ENCODE measurements at regions not wholly inside any gene's neighbourhood (a gene's known extent, or its start where the extent isn't known, plus 50 kb on each side); places are given as distances from the start of the nearest gene placed in this dataset.

DNA sequence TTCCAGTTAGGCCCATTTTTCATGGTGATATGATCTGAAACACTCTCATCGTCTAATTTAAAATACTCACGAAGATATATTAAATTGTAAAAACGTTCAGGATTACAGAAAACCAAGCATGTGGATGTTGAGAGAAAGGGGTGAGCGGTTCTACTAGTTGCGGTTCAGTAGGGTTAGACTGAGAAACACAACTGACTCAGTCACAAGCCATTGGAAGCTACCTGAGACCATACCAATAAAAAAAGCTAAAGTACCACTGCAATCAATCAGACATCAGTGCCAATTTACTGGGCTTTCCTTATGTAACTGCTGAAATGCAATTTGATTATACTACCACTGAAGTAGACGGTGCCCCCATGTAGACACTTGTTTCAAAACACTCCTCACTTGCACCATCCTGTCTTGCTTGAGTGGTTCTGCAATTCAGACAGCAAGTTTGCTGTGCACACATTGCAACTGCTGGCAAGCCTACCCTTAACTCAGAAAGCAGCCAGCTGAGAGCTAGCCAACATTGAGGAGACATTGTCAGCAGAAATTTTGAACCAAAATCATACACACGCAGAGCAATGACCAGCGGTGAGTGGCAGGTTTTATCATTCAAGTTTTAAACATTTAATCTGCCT is 368.7 kb upstream of the ARHGEF26 start:
- H3K4me3 ChIP-seq (ENCODE audit: low read depth, low read length) = no peak overlapping the region
- no peak overlapping the region for H3K9ac ChIP-seq (ENCODE audit: low read depth, low read length)
- H3K27me3 ChIP-seq (ENCODE audit: control insufficient read depth, insufficient read depth, low read length) = no peaks in the 10 kb centered on the region
- no peaks in the 10 kb centered on the region for H3K36me3 ChIP-seq (ENCODE audit: control insufficient read depth, insufficient read depth, low read length)
- H3K9me3 ChIP-seq (ENCODE audit: control insufficient read depth, insufficient read depth, low read length) = no peaks in the 10 kb centered on the region
- no peaks in the 10 kb centered on the region for H3K4me1 ChIP-seq (ENCODE audit: control insufficient read depth, insufficient read depth, low read length)

DNA sequence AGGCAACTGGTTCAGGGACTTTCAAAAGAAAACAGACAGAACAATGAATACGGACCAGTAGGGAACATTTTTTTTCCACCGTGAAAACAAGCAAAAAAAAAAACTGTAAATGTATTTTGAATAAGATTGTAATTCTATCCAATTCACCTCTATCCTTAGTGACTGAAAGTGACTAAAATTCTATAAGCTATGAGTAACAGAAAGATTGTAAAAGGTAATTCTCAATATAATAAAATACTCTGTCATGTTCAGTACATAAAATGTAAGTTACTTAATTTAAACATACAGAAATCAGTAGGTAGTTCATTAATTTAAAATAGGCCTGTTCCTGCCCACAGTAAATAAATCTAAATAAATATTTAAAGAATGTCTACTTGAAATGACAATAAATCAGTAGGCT is 368.2 kb upstream of the ARHGEF26 start:
- no peaks in the 10 kb centered on the region for H3K9me3 ChIP-seq (ENCODE audit: control insufficient read depth, insufficient read depth, low read length)
- H3K27me3 ChIP-seq (ENCODE audit: control insufficient read depth, insufficient read depth, low read length) = no peaks in the 10 kb centered on the region
- no peaks in the 10 kb centered on the region for H3K4me1 ChIP-seq (ENCODE audit: control insufficient read depth, insufficient read depth, low read length)
- no peaks in the 10 kb centered on the region for H3K36me3 ChIP-seq (ENCODE audit: control insufficient read depth, insufficient read depth, low read length)
- no peak overlapping the region for H3K4me3 ChIP-seq (ENCODE audit: low read depth, low read length)
- H3K9ac ChIP-seq (ENCODE audit: low read depth, low read length) = no peak overlapping the region

DNA sequence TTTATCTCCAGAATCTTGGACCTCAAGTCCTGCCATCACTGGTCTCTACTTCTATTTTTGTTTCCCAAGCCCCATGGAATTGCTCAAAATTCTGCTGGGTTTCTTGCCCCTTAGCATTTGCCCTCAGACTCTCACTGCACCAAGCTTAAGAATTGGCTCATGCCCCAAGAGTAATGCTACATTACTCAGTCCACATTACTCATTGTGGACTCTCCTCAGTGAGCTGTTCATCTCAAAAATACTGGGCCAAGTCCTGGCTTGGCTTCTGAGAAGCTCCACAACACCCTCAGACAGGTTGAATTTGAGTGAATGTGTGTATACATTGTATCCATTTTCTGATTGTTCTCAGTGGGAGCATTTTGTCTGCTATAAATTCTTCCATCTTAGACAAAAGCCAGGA is 364.4 kb upstream of the ARHGEF26 start:
- no peaks in the 10 kb centered on the region for H3K27me3 ChIP-seq (ENCODE audit: control insufficient read depth, insufficient read depth, low read length)
- H3K4me1 ChIP-seq (ENCODE audit: control insufficient read depth, insufficient read depth, low read length) = no peaks in the 10 kb centered on the region
- H3K9ac ChIP-seq (ENCODE audit: low read depth, low read length) = no peak overlapping the region
- no peak overlapping the region for H3K4me3 ChIP-seq (ENCODE audit: low read depth, low read length)
- no peaks in the 10 kb centered on the region for H3K9me3 ChIP-seq (ENCODE audit: control insufficient read depth, insufficient read depth, low read length)
- H3K36me3 ChIP-seq (ENCODE audit: control insufficient read depth, insufficient read depth, low read length) = no peaks in the 10 kb centered on the region

DNA sequence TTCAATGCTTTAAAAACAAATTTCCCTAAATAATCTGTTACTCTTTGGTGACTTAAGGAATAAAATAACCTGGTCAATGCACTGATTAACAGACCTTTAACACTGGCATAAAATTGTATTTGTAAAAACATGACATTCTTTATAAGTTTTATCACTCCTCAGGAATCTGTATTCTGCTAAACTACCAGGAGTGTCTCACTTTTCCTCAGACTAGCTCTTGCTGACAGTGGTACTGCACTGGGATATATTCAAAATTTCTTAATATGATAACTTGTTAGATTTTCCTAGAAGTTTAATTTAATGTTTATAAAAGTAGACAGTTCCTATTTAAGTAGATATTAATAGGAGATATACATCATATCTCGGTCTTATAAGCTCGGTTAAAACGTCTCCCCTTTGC is 363.4 kb upstream of the ARHGEF26 start:
- no peaks in the 10 kb centered on the region for H3K4me1 ChIP-seq (ENCODE audit: control insufficient read depth, insufficient read depth, low read length)
- H3K27me3 ChIP-seq (ENCODE audit: control insufficient read depth, insufficient read depth, low read length) = no peaks in the 10 kb centered on the region
- H3K4me3 ChIP-seq (ENCODE audit: low read depth, low read length) = no peak overlapping the region
- H3K9me3 ChIP-seq (ENCODE audit: control insufficient read depth, insufficient read depth, low read length) = no peaks in the 10 kb centered on the region
- H3K9ac ChIP-seq (ENCODE audit: low read depth, low read length) = no peak overlapping the region
- no peaks in the 10 kb centered on the region for H3K36me3 ChIP-seq (ENCODE audit: control insufficient read depth, insufficient read depth, low read length)

DNA sequence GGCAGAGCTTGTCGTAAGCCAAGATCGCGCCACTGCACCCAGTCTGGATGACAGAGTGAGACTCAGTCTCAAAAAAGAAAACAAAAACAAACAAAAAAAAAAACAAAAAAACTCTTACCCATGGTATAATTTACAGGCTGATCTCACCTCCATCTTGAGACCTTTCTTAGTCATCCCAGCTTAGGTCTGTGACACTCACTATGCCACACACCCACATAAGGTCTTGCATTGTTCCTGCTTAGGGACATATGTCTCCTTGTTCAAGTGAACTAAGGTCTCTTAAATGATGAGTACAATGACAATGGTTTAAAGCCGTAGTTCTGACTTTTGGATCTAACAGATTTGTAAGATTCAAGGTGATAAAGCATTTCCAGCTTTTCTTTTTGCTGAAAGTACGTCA is 360.2 kb upstream of the ARHGEF26 start:
- Histone ChIP-seq H3K36me3 (ENCODE audit: control insufficient read depth, insufficient read depth, low read length) (no peaks in the 10 kb centered on the region), H3K9me3 (ENCODE audit: control insufficient read depth, insufficient read depth, low read length) (no peaks in the 10 kb centered on the region), H3K4me1 (ENCODE audit: control insufficient read depth, insufficient read depth, low read length) (no peaks in the 10 kb centered on the region), H3K9ac (ENCODE audit: low read depth, low read length) (no peak overlapping the region), H3K27me3 (ENCODE audit: control insufficient read depth, insufficient read depth, low read length) (no peaks in the 10 kb centered on the region), H3K4me3 (ENCODE audit: low read depth, low read length) (no peak overlapping the region)

DNA sequence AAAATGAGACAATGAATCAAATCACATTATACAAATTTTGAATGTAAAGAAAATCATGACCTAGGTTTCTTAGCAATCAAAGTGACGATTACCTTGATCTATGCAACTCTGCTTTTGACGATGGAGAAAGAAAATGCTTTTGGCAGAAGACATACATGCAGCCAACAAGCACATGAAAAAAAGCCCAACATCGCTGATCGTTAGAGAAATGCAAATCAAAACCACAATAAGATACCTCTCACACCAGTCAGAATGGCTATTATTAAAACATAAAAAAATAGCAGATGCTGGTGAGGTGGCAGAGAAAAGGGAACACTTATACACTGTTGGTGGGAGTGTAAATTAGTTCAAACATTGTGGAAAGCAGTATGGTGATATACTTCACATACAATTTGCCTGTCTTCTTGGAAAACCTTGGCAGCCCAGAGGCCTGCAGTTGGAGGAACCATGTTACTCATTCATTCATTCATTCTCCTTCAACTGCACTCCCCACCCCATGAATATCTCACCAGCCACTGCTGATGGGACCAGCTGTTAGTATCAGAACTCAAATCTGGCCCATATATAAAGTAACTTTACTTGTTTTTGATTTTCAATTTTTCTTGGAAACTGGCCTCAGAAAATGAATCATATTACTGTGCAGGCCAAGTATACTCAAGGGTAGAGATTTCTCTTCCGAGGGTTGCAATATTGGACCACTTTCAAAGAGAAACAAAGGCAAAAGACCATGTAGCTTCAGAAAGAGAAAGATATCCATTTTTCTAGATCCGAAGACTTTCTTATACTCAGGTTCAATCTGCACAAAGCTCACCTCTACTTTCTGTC is 358.6 kb upstream of the ARHGEF26 start:
- Histone ChIP-seq H3K9me3 (ENCODE audit: control insufficient read depth, insufficient read depth, low read length) (no peaks in the 10 kb centered on the region), H3K27me3 (ENCODE audit: control insufficient read depth, insufficient read depth, low read length) (no peaks in the 10 kb centered on the region), H3K36me3 (ENCODE audit: control insufficient read depth, insufficient read depth, low read length) (no peaks in the 10 kb centered on the region), H3K4me3 (ENCODE audit: low read depth, low read length) (no peak overlapping the region), H3K9ac (ENCODE audit: low read depth, low read length) (no peak overlapping the region), H3K4me1 (ENCODE audit: control insufficient read depth, insufficient read depth, low read length) (no peaks in the 10 kb centered on the region)

DNA sequence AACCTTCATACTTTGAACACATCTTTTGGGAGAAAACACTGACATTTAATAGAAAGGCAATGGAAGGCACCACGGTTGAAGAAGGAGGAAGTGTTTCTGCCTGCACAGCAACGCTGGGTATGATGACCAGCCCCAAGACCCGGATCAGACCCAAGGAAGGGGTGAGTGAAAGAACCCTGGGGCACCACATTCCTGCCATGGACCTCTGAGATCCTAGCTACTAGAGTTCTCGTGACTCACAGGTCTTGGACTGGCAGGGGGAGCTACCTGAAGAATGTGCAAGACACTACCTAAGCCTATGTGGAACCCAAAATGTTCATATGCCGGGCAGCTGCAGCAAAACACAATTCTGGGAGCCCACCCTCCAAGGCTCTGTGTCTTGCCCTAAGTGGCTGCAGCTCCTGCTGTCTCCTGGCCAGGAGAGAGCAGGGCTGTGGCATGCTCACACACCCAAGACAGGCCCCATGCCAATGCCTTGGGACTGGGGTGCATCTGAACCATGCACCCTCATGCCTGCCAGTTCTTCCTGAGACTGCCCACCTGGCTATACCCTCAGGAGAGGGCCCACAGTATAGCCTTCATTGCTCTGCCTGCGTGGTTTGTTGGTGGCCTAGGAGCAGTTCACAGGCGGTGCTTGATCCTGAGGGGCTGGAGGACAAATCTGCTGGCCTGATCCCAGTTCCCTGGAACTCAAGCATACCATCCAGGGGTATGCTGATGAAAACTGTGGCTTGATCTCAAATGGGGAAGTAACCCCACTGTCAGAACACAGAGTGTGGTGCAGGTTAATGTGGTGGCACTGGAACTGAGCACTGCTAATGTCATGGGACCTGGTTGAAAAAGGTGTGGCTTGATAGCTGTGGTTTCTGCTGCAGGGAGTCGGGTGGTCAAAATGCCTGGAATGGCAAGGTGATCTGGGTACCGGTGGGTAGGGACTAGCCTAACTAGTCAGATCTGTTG is 353.3 kb upstream of the ARHGEF26 start:
- no peaks in the 10 kb centered on the region for H3K9me3 ChIP-seq (ENCODE audit: control insufficient read depth, insufficient read depth, low read length)
- no peaks in the 10 kb centered on the region for H3K36me3 ChIP-seq (ENCODE audit: control insufficient read depth, insufficient read depth, low read length)
- H3K27me3 ChIP-seq (ENCODE audit: control insufficient read depth, insufficient read depth, low read length) = no peaks in the 10 kb centered on the region
- H3K4me1 ChIP-seq (ENCODE audit: control insufficient read depth, insufficient read depth, low read length) = no peaks in the 10 kb centered on the region
- H3K9ac ChIP-seq (ENCODE audit: low read depth, low read length) = no peak overlapping the region
- H3K4me3 ChIP-seq (ENCODE audit: low read depth, low read length) = no peak overlapping the region

DNA sequence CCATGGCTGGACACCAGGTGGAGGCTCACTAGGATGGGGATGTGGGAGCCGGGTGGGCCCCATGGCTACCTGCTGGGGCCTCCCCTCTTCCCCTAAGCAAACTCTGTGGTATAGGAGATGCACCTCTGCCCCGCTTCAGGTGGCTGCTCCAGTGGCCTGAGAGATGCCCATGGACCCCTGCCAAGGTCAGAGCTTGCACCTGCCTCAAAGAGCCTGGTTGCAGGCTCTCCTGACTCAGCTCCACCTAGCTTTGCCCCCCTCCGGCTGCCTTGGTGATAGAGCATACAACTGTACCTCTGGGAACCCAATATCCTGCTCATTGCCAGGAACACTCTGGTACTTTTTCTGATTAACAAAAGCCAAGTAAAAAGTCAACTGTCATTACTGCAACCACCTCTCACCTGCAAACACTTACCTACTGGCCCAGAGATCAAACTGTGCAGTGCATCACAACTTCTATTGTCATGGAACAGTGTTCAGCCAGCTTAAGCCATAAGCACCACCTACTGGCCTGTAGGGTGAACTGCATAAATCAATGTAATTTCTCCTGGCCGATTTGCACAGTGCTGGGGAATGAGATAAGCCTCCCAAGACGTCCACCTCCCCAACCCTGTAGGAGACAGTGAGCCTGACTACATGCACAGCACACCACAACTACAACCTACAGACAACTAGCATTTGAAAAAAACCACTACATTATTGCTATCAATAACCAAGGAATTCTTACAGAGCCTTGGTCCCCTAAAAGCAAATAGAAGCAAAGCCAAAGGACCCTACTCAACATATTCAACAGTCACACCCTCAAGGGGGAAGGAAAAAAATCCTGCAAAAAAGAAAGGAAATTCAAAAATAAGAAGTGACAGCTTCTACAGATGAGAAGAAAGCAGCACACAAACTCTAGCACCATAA is 352.4 kb upstream of the ARHGEF26 start:
- H3K27me3 ChIP-seq (ENCODE audit: control insufficient read depth, insufficient read depth, low read length) = no peaks in the 10 kb centered on the region
- no peak overlapping the region for H3K4me3 ChIP-seq (ENCODE audit: low read depth, low read length)
- H3K36me3 ChIP-seq (ENCODE audit: control insufficient read depth, insufficient read depth, low read length) = no peaks in the 10 kb centered on the region
- no peaks in the 10 kb centered on the region for H3K4me1 ChIP-seq (ENCODE audit: control insufficient read depth, insufficient read depth, low read length)
- no peak overlapping the region for H3K9ac ChIP-seq (ENCODE audit: low read depth, low read length)
- H3K9me3 ChIP-seq (ENCODE audit: control insufficient read depth, insufficient read depth, low read length) = no peaks in the 10 kb centered on the region

DNA sequence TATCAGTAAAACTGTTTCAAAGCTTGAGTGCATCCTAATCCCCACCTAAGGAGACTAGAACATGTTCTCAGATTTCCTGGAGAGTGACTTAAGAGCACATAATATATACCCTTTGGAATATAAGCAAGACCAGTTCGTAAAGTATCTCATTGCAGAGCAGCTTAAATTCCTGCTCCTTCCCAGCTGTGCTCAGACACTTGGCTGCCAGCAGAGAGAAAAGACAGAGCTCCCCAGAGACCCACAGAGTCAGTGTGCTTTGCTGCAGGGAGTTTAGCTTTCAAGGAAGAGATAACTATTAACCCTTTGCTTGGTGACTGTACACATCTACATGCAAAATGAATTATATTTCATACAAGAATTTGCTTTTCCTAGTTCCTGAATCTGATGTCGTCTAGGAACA is 338.1 kb upstream of the ARHGEF26 start:
- H3K27me3 ChIP-seq (ENCODE audit: control insufficient read depth, insufficient read depth, low read length) = no peaks in the 10 kb centered on the region
- no peaks in the 10 kb centered on the region for H3K9me3 ChIP-seq (ENCODE audit: control insufficient read depth, insufficient read depth, low read length)
- H3K36me3 ChIP-seq (ENCODE audit: control insufficient read depth, insufficient read depth, low read length) = no peaks in the 10 kb centered on the region
- no peak overlapping the region for H3K9ac ChIP-seq (ENCODE audit: low read depth, low read length)
- no peak overlapping the region for H3K4me3 ChIP-seq (ENCODE audit: low read depth, low read length)
- H3K4me1 ChIP-seq (ENCODE audit: control insufficient read depth, insufficient read depth, low read length) = peaks cover 6% of the 10 kb centered on the region

DNA sequence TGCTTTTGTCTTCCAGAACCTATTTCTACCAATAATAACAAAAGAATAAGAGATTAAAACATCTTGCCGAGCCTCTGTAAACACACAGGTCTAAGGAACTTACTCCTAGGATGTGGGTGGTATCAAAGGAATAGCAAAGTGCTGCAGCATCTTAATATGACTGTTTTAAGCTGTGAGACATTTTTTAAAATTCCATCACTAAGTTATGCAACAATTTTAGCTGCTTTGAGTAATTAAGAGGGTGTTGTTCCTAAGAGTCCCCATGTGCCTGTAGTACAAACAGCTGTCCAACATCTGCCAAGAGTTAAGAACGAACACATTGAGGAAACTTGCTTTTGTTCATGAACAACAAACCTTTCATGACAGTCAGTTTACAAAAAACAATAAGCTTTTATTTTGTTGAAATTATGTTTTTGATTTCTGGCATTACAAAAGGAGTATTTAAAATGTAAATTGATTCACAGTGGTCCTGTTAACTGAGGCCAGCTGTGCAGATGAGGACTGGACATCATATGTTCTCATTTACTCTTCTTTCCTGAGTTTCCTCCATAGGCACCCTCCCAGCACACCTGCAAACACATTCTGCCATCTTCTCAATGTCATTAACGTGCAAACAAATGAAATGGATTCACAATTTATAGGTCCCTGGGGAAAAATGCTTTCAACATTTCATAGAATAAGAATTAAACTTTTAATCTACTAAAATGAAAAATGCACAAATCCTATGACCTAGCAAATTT is 337.3 kb upstream of the ARHGEF26 start:
- Histone ChIP-seq H3K4me3 (ENCODE audit: low read depth, low read length) (no peak overlapping the region), H3K9me3 (ENCODE audit: control insufficient read depth, insufficient read depth, low read length) (no peaks in the 10 kb centered on the region), H3K4me1 (ENCODE audit: control insufficient read depth, insufficient read depth, low read length) (peaks cover 6% of the 10 kb centered on the region), H3K36me3 (ENCODE audit: control insufficient read depth, insufficient read depth, low read length) (no peaks in the 10 kb centered on the region), H3K9ac (ENCODE audit: low read depth, low read length) (no peak overlapping the region), H3K27me3 (ENCODE audit: control insufficient read depth, insufficient read depth, low read length) (no peaks in the 10 kb centered on the region)
